ENCODE measurements at regions not wholly inside any gene's neighbourhood (a gene's known extent, or its start where the extent isn't known, plus 50 kb on each side); places are given as distances from the start of the nearest gene placed in this dataset.

DNA sequence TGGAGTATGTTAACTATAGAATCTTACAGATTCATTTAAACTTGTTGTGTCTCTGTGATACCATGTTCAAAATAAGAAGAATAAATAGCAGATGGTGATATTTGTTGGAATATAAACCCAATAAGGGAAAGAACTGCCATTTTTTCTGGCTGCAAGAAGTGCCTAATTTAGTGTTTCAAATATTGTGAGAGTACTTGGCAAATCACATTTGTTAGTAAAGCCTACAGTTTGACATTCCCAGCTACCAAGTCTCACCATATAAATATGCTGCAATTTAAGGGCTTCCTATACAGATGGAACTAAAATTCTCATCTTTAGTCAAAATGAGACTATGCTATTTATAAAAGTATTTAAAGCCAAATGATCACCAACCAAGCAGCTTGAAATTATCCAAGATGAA, 96.0 kb upstream of the WDFY3 start:
- Histone ChIP-seq H3K9ac (ENCODE audit: low read depth in 1 of 2, low read length in 2 of 2) (no peak overlapping the region), H3K27me3 (ENCODE audit: control insufficient read depth in 4 of 4, insufficient read depth in 4 of 4, low read length in 3 of 4) (peaks cover 0 to 3% (median 0%) of the 10 kb centered on the region in 4 donors), H3K36me3 (ENCODE audit: control insufficient read depth in 4 of 4, insufficient read depth in 3 of 4, low read depth in 1 of 4, low read length in 3 of 4) (no peaks in the 10 kb centered on the region), H3K27ac (ENCODE audit: low read depth in 1 of 2, low read length in 2 of 2) (no peak overlapping the region), H3K9me3 (ENCODE audit: control insufficient read depth in 4 of 4, low read length in 3 of 4) (no peaks in the 10 kb centered on the region), H3K4me1 (ENCODE audit: control insufficient read depth in 4 of 4, insufficient read depth in 4 of 4, low read length in 3 of 4) (no peaks in the 10 kb centered on the region), H3K4me3 (ENCODE audit: low read depth in 1 of 3, low read length in 3 of 3) (no peak overlapping the region)
- no peak for DNase-seq (ENCODE audit: low spot score)
- no peak for TF ChIP-seq HNF4A (conservative IDR thresholded peaks at IDR 0.05)
- TF ChIP-seq FOXA1 (IDR thresholded peaks at IDR 0.05): no peak
- TF ChIP-seq RAD21 (IDR thresholded peaks at IDR 0.05): no peak
- no peak for TF ChIP-seq SP1 (IDR thresholded peaks at IDR 0.05)
- no peak for TF ChIP-seq EGR1 (IDR thresholded peaks at IDR 0.05; ENCODE audit: low read depth in 2 of 2)
- TF ChIP-seq REST (IDR thresholded peaks at IDR 0.05): no peak
- no peak for TF ChIP-seq NR2F2 (IDR thresholded peaks at IDR 0.05)
- TF ChIP-seq HNF4G (IDR thresholded peaks at IDR 0.05): no peak
- no peak for TF ChIP-seq MAX (IDR thresholded peaks at IDR 0.05)
- TF ChIP-seq, protein P1, sequence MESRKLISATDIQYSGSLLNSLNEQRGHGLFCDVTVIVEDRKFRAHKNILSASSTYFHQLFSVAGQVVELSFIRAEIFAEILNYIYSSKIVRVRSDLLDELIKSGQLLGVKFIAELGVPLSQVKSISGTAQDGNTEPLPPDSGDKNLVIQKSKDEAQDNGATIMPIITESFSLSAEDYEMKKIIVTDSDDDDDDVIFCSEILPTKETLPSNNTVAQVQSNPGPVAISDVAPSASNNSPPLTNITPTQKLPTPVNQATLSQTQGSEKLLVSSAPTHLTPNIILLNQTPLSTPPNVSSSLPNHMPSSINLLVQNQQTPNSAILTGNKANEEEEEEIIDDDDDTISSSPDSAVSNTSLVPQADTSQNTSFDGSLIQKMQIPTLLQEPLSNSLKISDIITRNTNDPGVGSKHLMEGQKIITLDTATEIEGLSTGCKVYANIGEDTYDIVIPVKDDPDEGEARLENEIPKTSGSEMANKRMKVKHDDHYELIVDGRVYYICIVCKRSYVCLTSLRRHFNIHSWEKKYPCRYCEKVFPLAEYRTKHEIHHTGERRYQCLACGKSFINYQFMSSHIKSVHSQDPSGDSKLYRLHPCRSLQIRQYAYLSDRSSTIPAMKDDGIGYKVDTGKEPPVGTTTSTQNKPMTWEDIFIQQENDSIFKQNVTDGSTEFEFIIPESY (IDR thresholded peaks at IDR 0.05): no peak
- no peak for TF ChIP-seq JUND (IDR thresholded peaks at IDR 0.05)
- TF ChIP-seq FOXA2 (IDR thresholded peaks at IDR 0.05): no peak
- no peak for TF ChIP-seq CTCF (IDR thresholded peaks at IDR 0.05; ENCODE audit: low read depth, low read length, missing input control)
- TF ChIP-seq, protein P2, sequence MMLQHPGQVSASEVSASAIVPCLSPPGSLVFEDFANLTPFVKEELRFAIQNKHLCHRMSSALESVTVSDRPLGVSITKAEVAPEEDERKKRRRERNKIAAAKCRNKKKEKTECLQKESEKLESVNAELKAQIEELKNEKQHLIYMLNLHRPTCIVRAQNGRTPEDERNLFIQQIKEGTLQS (IDR thresholded peaks at IDR 0.05): no peak
- TF ChIP-seq RXRA (IDR thresholded peaks at IDR 0.05): no peak
- TF ChIP-seq GABPA (IDR thresholded peaks at IDR 0.05 in 1 of 2, conservative IDR thresholded peaks at IDR 0.05 in 1 of 2): no peak
- no peak for TF ChIP-seq YY1 (IDR thresholded peaks at IDR 0.05)
- TF ChIP-seq TAF1 (conservative IDR thresholded peaks at IDR 0.05): no peak
